Activated naive CD4-positive, alpha-beta T cell treated with Interleukin-2 at 50 U/mL for 16 hours (primary cell): ENCODE measurements at regions not wholly inside any gene's neighbourhood (a gene's known extent, or its start where the extent isn't known, plus 50 kb on each side); places are given as distances from the start of the nearest gene placed in this dataset.
"Not testable (repeated sequence)": the region's sequence is repeated elsewhere in the genome, so short reads cannot be mapped to it uniquely, and the experiment has no call there.

ENCODE experiments used
- DNase-seq: peaks from one replicate; pipeline ENCODE4 v3.0.0-alpha.2; 2020

- DNase-seq, result no peak
Observed at GRCh38 chr2:226118471-226119429, 680.9 kb downstream of the IRS1 start.

DNA sequence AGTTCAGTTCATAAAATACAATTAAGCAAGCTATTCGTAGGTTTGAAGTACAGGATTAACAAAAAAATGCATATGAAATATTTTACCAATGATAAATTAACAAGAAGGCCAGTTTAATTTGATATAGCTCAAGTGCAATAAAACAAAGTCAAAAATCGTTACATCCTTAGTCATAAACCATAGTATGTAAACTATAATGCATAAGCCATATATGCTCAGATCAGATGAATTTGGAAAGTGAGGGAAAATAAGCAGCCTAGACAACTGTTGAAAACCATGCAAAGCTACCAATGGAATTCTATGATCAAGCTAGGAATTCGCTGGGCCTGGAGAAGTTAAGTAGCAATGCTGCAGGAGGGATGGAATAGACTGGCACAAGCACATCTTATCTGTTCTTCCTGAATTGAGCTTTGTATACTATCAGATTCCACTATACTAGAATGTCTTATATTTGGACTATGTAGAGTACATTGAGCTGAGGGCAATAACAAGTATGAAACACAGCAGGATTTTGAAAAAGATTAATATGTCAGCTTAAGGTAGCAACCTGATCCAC lies 682.0 kb downstream of the IRS1 start:
- no peak for DNase-seq

GRCh38 chr2:226116346-226116745 lies 683.3 kb downstream of the IRS1 start:
- DNase-seq, result no peak

GRCh38 chr2:226115832-226116200 lies 683.8 kb downstream of the IRS1 start:
- no peak for DNase-seq

GRCh38 chr2:226115102-226115831 lies 684.4 kb downstream of the IRS1 start:
- DNase-seq, result no peak

GRCh38 chr2:226114436-226114835 lies 685.2 kb downstream of the IRS1 start:
- no peak for DNase-seq

DNA sequence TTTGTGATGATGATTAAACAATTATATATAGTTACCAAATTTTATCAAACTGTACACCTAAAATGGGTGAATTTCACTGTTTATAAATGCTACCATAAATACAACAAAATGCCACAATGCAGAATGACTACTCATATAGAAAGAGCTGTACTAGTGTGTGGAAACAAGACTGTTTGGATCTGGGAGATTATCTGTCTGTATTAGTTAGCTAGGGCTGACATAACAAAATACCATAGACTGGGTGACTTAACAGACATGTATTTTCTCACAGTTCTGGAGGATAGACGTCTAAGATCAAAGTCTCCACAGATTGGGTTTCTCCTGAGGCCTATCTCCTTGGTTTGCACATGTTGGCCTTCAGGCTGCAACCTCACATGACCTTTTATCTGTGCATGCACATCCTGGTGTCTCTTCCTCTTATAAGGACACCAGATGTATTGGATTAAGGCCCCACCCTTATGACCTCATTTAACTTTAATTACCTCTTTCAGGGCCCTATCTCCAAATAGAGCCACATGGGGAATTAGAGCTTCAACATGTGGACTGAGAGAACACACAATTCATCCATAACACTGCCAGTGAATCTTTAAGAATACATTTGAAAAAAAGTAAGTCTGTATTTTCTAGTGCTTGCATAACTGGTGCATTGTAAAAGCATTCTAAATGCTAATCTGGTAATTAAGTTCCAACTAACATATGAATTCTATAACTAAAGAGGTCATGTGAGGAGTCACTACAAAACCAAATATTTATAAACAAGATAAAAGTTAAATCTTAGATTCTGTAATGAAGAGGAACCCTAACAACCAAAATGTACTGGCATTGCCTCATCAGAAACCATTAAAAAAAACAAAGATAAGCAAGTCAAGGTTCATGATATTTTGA lies 699.6 kb downstream of the NYAP2 start:
- no peak for DNase-seq

GRCh38 chr2:226095058-226095457 lies 695.5 kb downstream of the NYAP2 start:
- no peak for DNase-seq

DNA sequence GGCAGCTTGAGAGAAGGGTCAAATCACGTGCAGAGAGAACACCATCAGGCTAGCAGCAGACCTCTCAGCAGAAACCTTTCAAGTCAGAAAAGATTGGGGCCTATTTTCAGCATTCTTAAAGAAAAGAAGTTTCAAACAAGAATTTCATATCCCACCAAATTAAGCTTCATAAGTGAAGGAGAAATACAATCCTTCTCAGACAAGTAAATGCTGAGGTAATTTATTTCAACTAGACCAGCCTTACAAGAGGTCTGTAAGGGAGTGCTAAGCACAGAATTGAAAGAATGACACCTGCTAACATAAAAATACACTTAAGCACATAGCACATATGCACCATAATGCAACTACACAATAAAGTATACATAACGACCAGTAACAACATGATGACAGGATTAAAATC lies 693.9 kb downstream of the NYAP2 start:
- DNase-seq, result no peak

GRCh38 chr2:226088366-226088674 lies 688.8 kb downstream of the NYAP2 start:
- no peak for DNase-seq

GRCh38 chr2:226087505-226088365 lies 688.2 kb downstream of the NYAP2 start:
- no peak for DNase-seq

GRCh38 chr2:226087051-226087450 lies 687.5 kb downstream of the NYAP2 start:
- DNase-seq, result no peak

- no peak for DNase-seq
Observed at GRCh38 chr2:226086190-226086589, 686.7 kb downstream of the NYAP2 start.

DNA sequence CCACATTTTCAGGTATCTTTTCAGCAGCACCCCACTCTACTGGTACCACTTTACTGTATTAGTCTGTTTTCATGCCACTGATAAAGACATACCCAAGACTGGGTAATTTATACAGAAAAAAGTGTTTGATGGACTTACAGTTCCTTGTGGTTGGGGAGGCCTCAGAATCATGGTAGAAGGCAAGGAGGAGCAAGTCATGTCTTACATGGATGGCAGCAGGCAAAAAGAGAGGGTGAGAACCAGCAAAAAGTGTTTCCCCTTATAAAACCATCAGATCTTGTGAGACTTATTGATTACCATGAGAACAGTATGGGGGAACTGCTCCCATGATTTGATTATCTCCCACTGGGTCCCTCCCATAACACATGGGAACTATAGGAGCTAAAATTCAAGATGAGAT lies 685.9 kb downstream of the NYAP2 start:
- DNase-seq, result not testable (repeated sequence)

DNA sequence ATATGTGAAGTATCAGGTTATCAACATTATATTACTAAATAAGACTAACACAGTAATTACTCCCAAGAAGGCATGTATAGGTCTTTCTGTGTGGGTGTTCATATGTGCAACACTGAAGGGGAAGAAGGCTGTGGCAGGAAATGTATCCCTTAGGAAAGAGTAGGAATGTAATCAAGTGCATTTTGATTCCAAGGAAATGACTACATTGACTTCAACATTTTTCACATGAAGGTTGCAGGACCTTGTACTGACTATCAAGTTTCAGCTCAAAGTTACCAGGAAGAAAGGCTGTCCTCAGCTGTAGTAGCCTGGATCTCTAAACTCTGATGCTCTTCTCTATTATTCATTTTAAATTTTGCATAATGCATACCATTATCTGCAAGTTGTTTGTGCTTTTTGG lies 680.8 kb downstream of the NYAP2 start:
- no peak for DNase-seq

DNA sequence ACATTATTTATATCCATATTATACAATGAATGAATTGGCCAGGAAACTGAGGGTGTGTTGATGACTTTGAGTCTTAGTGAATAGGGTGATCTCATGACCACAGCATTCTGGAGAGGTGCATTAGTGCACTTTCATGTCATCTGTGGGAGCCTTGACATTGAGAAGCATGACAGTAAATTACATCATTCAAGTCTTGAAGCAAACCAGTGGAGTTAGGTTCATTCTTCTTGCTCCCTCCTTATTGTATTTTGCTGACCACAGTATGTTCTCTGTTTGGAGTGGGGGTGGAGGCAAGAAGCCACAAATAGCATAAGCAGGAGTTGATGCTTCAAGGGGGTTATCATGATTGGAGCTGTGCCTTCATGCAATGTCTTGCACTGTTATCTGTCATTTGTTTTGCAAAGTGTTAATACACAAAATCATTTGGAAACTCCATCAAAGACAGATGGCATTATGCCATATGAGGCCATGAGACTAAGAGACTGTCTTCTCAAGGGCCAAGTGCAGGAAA lies 680.2 kb downstream of the NYAP2 start:
- no peak for DNase-seq

DNA sequence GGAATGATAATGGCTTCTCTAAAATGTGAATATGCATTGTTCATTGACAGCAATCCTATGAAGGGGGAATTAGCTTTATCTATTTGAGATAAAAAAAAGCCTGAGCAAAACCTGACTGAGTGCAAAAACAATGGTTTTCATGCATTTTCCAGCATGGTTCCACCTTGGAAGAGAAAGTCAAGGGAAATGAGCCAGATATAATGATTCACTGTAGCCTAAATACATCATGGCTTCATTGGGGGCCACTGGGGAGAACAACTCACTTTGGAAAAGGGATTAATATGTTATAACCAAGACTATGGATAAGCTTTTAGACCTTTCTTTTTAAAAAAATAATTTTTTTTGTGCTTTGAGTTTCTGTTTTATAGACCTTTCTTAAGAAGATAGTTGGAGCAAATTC lies 679.7 kb downstream of the NYAP2 start:
- no peak for DNase-seq

DNA sequence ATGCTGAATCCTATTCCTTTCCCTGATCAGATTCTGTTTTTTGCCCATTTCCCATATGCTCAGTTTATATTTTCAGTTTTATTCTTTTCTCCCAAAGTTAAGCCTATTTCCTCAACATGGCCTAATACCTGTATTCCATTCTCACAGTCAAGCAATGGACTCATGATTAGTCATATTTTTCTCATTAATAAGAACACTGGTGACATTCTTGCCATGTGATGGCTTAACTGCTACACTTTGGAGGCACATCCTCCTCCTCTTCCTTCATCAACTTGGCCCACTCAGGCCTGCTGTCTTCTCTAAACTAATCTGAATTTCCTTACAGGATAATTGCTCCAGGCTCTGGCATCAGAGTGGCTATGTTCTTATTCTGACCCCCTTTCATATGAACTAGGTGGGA lies 679.2 kb downstream of the NYAP2 start:
- no peak for DNase-seq

DNA sequence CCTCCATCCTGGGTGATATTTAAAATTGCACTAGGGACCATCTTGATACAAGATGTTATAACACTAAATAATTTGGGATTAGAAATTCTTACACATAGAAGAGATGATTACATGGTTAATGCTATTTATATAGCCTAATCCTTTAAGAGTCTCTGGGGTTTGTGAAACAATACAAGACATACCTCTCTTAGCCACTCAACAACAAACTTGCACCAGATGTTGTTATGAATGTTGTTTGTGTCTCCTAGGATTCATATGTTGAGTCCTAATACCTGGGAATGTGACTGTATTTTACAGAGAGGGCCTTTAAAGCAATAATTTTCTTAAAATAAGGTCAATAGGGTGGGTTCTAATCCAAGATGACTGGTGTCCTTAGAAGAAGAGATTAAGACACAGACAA lies 678.3 kb downstream of the NYAP2 start:
- no peak for DNase-seq

- no peak for DNase-seq
Observed at GRCh38 chr2:226077031-226077430, 677.5 kb downstream of the NYAP2 start.

DNA sequence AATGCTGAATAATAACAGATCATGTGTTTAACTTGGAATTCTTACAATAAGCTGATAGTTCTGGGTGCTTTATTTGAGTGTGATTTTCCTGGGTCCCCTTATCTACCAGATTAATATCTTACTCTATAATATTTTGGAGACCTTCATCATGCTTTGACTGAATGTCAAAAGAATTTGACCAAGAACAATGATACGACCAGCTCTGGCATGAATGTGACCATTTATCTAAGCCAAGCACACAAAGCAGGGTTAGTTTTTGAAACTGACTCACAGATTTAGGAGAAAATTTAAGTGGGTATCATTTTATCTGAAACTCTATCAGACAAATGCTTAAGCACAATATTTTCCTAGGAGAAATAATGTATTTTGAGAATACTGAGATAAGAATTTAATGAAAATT lies 677.0 kb downstream of the NYAP2 start:
- DNase-seq, result no peak

- no peak for DNase-seq
Observed at GRCh38 chr2:226074391-226074790, 674.9 kb downstream of the NYAP2 start.
